ENCODE measurements at regions not wholly inside any gene's neighbourhood (a gene's known extent, or its start where the extent isn't known, plus 50 kb on each side); places are given as distances from the start of the nearest gene placed in this dataset.

GRCh38 chr6:44603044-44603686, 215.7 kb downstream of the CDC5L start:
- no peak for TF ChIP-seq ZBTB11 (tag by site-specific recombination; conservative IDR thresholded peaks at IDR 0.05; ENCODE audit: low read depth)
- no peak for TF ChIP-seq CTCF (tag by site-specific recombination; IDR thresholded peaks at IDR 0.05)
- no peak for TF ChIP-seq YY2 (tag by site-specific recombination; IDR thresholded peaks at IDR 0.05)
- no peak for TF ChIP-seq ZNF473 (tag by site-specific recombination; IDR thresholded peaks at IDR 0.05)
- TF ChIP-seq, protein P1, sequence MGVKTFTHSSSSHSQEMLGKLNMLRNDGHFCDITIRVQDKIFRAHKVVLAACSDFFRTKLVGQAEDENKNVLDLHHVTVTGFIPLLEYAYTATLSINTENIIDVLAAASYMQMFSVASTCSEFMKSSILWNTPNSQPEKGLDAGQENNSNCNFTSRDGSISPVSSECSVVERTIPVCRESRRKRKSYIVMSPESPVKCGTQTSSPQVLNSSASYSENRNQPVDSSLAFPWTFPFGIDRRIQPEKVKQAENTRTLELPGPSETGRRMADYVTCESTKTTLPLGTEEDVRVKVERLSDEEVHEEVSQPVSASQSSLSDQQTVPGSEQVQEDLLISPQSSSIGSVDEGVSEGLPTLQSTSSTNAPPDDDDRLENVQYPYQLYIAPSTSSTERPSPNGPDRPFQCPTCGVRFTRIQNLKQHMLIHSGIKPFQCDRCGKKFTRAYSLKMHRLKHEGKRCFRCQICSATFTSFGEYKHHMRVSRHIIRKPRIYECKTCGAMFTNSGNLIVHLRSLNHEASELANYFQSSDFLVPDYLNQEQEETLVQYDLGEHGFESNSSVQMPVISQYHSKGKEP (tag by site-specific recombination; IDR thresholded peaks at IDR 0.05): no peak
- TF ChIP-seq, protein P2, sequence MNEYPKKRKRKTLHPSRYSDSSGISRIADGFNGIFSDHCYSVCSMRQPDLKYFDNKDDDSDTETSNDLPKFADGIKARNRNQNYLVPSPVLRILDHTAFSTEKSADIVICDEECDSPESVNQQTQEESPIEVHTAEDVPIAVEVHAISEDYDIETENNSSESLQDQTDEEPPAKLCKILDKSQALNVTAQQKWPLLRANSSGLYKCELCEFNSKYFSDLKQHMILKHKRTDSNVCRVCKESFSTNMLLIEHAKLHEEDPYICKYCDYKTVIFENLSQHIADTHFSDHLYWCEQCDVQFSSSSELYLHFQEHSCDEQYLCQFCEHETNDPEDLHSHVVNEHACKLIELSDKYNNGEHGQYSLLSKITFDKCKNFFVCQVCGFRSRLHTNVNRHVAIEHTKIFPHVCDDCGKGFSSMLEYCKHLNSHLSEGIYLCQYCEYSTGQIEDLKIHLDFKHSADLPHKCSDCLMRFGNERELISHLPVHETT (tag by site-specific recombination; IDR thresholded peaks at IDR 0.05): no peak
- no peak for TF ChIP-seq ZNF394 (tag by site-specific recombination; IDR thresholded peaks at IDR 0.05; ENCODE audit: borderline replicate concordance)
- no peak for TF ChIP-seq ZNF677 (tag by site-specific recombination; IDR thresholded peaks at IDR 0.05)
- TF ChIP-seq ZNF558 (tag by site-specific recombination; IDR thresholded peaks at IDR 0.05): no peak
